Ectodermal cell (in vitro differentiated cells): ENCODE measurements at regions not wholly inside any gene's neighbourhood (a gene's known extent, or its start where the extent isn't known, plus 50 kb on each side); places are given as distances from the start of the nearest gene placed in this dataset.

Experiments used
- H3K27ac ChIP-seq: 2 replicates; pipeline ENCODE4 v1.7.0; 2013; ENCODE audit warnings: mild to moderate bottlenecking, low read depth, low read length; ENCODE audit not compliant: insufficient read depth, poor library complexity, severe bottlenecking
- H3K27me3 ChIP-seq: 2 replicates; pipeline ENCODE4 v1.7.0; 2013; ENCODE audit warnings: mild to moderate bottlenecking, low read length; ENCODE audit not compliant: insufficient read depth, control insufficient read depth, poor library complexity, severe bottlenecking
- H3K36me3 ChIP-seq: one replicate; pipeline ENCODE4 v1.7.0; 2013; ENCODE audit warnings: low read length; ENCODE audit not compliant: control insufficient read depth, insufficient read depth
- H3K4me1 ChIP-seq: one replicate; pipeline ENCODE4 v1.7.0; 2013; ENCODE audit warnings: low read length; ENCODE audit not compliant: control insufficient read depth, insufficient read depth
- H3K4me3 ChIP-seq: 2 replicates; pipeline ENCODE4 v1.7.0; 2013; ENCODE audit warnings: low read depth, low read length, control low read depth; ENCODE audit not compliant: insufficient read depth
- H3K9me3 ChIP-seq: 2 replicates; pipeline ENCODE4 v1.7.0; 2013; ENCODE audit warnings: mild to moderate bottlenecking, low read length, moderate library complexity; ENCODE audit not compliant: control insufficient read depth
- WGBS, 2 experiments: methylation state at CpG; one replicate each; pipeline ENCODE4 v1.1.7; 2013; ENCODE audit warnings: missing lambda C conversion rate in 2 of 2; 5-methylcytosine and 5-hydroxymethylcytosine counted together

- no peaks in the 10 kb centered on the region for H3K27me3 ChIP-seq
- no peak overlapping the region for H3K4me3 ChIP-seq
- 90 to 95% methylated on average over 9 to 11 of the region's 11 CpGs for WGBS, 2 experiments
- no peaks in the 10 kb centered on the region for H3K9me3 ChIP-seq
- no peaks in the 10 kb centered on the region for H3K4me1 ChIP-seq
- no peaks in the 10 kb centered on the region for H3K36me3 ChIP-seq
- no peak overlapping the region for H3K27ac ChIP-seq
These were observed 52.3 kb upstream of the FAM3C start for GRCh38 chr7:121448429-121448828.

GRCh38 chr7:121447911-121448300, 51.8 kb upstream of the FAM3C start:
- H3K27me3 ChIP-seq: no peaks in the 10 kb centered on the region
- H3K36me3 ChIP-seq: no peaks in the 10 kb centered on the region
- 73 to 76% methylated on average over 4 of the region's 4 CpGs for WGBS, 2 experiments
- no peaks in the 10 kb centered on the region for H3K9me3 ChIP-seq
- no peak overlapping the region for H3K4me3 ChIP-seq
- no peak overlapping the region for H3K27ac ChIP-seq
- no peaks in the 10 kb centered on the region for H3K4me1 ChIP-seq

GRCh38 chr7:121447243-121447910, 51.3 kb upstream of the FAM3C start:
- 87 to 91% methylated on average over 1 to 2 of the region's 2 CpGs for WGBS, 2 experiments
- no peaks in the 10 kb centered on the region for H3K4me1 ChIP-seq
- H3K36me3 ChIP-seq: no peaks in the 10 kb centered on the region
- no peaks in the 10 kb centered on the region for H3K27me3 ChIP-seq
- H3K27ac ChIP-seq: no peak overlapping the region
- no peaks in the 10 kb centered on the region for H3K9me3 ChIP-seq
- no peak overlapping the region for H3K4me3 ChIP-seq

- Histone ChIP-seq H3K4me1 (no peaks in the 10 kb centered on the region), H3K27ac (no peak overlapping the region), H3K27me3 (no peaks in the 10 kb centered on the region), H3K36me3 (no peaks in the 10 kb centered on the region), H3K4me3 (no peak overlapping the region), H3K9me3 (no peaks in the 10 kb centered on the region)
- 96 to 99% methylated on average over 4 of the region's 5 CpGs for WGBS, 2 experiments
These were observed 50.4 kb upstream of the FAM3C start for GRCh38 chr7:121446526-121446925.
